HEK293 (cell line): ENCODE measurements at regions not wholly inside any gene's neighbourhood (a gene's known extent, or its start where the extent isn't known, plus 50 kb on each side); places are given as distances from the start of the nearest gene placed in this dataset.

Experiments used
- KLF1 ChIP-seq: fragments of 450-650 bp; formaldehyde crosslinking; IDR thresholded peaks from 2 replicates; pipeline ENCODE4 v1.5.1; 2016; ENCODE audit warnings: missing biosample characterization, missing genetic modification characterization
- PRDM2 ChIP-seq: fragments of 450-650 bp; formaldehyde crosslinking; IDR thresholded peaks from 2 replicates; pipeline ENCODE4 v1.5.1; 2016; ENCODE audit warnings: missing biosample characterization, missing genetic modification characterization, borderline replicate concordance
- REST ChIP-seq: fragments of 450-650 bp; formaldehyde crosslinking; IDR thresholded peaks from 2 replicates; pipeline ENCODE4 v1.5.1; 2016; ENCODE audit warnings: missing biosample characterization, missing genetic modification characterization
- TCF7L2 ChIP-seq: IDR thresholded peaks from 2 replicates; pipeline ENCODE4 v1.6.1; 2011; ENCODE audit warnings: low read depth, mild to moderate bottlenecking, inconsistent platforms, low read length, moderate library complexity, borderline replicate concordance
- ZNF132 ChIP-seq: fragments of 450-650 bp; formaldehyde crosslinking; IDR thresholded peaks from 2 replicates; pipeline ENCODE4 v1.5.1; 2017; ENCODE audit warnings: missing biosample characterization, missing genetic modification characterization, borderline replicate concordance
- ZNF138 ChIP-seq: fragments of 450-650 bp; formaldehyde crosslinking; IDR thresholded peaks from 2 replicates; pipeline ENCODE4 v1.5.1; 2016; ENCODE audit warnings: missing biosample characterization, missing genetic modification characterization, borderline replicate concordance
- ZNF184 ChIP-seq: fragments of 450-650 bp; IDR thresholded peaks from 2 replicates; pipeline ENCODE4 v1.5.1; 2018; ENCODE audit warnings: missing biosample characterization, mild to moderate bottlenecking, missing genetic modification characterization
- ZNF214 ChIP-seq: fragments of 450-650 bp; formaldehyde crosslinking; IDR thresholded peaks from 2 replicates; pipeline ENCODE4 v1.5.1; 2017; ENCODE audit warnings: missing biosample characterization, mild to moderate bottlenecking, missing genetic modification characterization, borderline replicate concordance
- ZNF624 ChIP-seq: fragments of 450-650 bp; formaldehyde crosslinking; IDR thresholded peaks from 2 replicates; pipeline ENCODE4 v1.5.1; 2017; ENCODE audit warnings: missing biosample characterization, missing genetic modification characterization
- ZNF660 ChIP-seq: fragments of 450-650 bp; IDR thresholded peaks from 2 replicates; pipeline ENCODE4 v1.5.1; 2018; ENCODE audit warnings: missing biosample characterization, mild to moderate bottlenecking, missing genetic modification characterization
- TF ChIP-seq, protein P1 (sequence below): fragments of 450-650 bp; formaldehyde crosslinking; IDR thresholded peaks from 2 replicates; pipeline ENCODE4 v1.5.1; 2016; ENCODE audit warnings: missing biosample characterization, missing genetic modification characterization
- TF ChIP-seq, protein P2 (sequence below): fragments of 450-650 bp; formaldehyde crosslinking; IDR thresholded peaks from 2 replicates; pipeline ENCODE4 v1.5.1; 2017; ENCODE audit warnings: missing biosample characterization, missing genetic modification characterization
- TF ChIP-seq, protein P3 (sequence below): fragments of 450-650 bp; formaldehyde crosslinking; conservative IDR thresholded peaks from 2 replicates; pipeline ENCODE4 v1.5.1; 2016; ENCODE audit warnings: low read depth, missing biosample characterization, missing genetic modification characterization
- TF ChIP-seq, protein P4 (sequence below): fragments of 450-650 bp; formaldehyde crosslinking; IDR thresholded peaks from 2 replicates; pipeline ENCODE4 v1.5.1; 2017; ENCODE audit warnings: missing biosample characterization, mild to moderate bottlenecking, missing genetic modification characterization, moderate library complexity

GRCh38 chr3:132220986-132221385 is 96.2 kb upstream of the ACP3 start:
- TF ChIP-seq ZNF132 (tag by site-specific recombination) (no peak), ZNF184 (tag by site-specific recombination) (no peak), KLF1 (tag by site-specific recombination) (no peak), ZNF660 (no peak), ZNF624 (no peak), ZNF214 (no peak), TCF7L2 (no peak), PRDM2 (no peak), ZNF138 (no peak), REST (tag by site-specific recombination) (no peak)
- TF ChIP-seq, protein P1, sequence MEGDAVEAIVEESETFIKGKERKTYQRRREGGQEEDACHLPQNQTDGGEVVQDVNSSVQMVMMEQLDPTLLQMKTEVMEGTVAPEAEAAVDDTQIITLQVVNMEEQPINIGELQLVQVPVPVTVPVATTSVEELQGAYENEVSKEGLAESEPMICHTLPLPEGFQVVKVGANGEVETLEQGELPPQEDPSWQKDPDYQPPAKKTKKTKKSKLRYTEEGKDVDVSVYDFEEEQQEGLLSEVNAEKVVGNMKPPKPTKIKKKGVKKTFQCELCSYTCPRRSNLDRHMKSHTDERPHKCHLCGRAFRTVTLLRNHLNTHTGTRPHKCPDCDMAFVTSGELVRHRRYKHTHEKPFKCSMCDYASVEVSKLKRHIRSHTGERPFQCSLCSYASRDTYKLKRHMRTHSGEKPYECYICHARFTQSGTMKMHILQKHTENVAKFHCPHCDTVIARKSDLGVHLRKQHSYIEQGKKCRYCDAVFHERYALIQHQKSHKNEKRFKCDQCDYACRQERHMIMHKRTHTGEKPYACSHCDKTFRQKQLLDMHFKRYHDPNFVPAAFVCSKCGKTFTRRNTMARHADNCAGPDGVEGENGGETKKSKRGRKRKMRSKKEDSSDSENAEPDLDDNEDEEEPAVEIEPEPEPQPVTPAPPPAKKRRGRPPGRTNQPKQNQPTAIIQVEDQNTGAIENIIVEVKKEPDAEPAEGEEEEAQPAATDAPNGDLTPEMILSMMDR, result no peak
- TF ChIP-seq, protein P2, sequence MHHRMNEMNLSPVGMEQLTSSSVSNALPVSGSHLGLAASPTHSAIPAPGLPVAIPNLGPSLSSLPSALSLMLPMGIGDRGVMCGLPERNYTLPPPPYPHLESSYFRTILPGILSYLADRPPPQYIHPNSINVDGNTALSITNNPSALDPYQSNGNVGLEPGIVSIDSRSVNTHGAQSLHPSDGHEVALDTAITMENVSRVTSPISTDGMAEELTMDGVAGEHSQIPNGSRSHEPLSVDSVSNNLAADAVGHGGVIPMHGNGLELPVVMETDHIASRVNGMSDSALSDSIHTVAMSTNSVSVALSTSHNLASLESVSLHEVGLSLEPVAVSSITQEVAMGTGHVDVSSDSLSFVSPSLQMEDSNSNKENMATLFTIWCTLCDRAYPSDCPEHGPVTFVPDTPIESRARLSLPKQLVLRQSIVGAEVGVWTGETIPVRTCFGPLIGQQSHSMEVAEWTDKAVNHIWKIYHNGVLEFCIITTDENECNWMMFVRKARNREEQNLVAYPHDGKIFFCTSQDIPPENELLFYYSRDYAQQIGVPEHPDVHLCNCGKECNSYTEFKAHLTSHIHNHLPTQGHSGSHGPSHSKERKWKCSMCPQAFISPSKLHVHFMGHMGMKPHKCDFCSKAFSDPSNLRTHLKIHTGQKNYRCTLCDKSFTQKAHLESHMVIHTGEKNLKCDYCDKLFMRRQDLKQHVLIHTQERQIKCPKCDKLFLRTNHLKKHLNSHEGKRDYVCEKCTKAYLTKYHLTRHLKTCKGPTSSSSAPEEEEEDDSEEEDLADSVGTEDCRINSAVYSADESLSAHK (tag by site-specific recombination), result no peak
- TF ChIP-seq, protein P3, sequence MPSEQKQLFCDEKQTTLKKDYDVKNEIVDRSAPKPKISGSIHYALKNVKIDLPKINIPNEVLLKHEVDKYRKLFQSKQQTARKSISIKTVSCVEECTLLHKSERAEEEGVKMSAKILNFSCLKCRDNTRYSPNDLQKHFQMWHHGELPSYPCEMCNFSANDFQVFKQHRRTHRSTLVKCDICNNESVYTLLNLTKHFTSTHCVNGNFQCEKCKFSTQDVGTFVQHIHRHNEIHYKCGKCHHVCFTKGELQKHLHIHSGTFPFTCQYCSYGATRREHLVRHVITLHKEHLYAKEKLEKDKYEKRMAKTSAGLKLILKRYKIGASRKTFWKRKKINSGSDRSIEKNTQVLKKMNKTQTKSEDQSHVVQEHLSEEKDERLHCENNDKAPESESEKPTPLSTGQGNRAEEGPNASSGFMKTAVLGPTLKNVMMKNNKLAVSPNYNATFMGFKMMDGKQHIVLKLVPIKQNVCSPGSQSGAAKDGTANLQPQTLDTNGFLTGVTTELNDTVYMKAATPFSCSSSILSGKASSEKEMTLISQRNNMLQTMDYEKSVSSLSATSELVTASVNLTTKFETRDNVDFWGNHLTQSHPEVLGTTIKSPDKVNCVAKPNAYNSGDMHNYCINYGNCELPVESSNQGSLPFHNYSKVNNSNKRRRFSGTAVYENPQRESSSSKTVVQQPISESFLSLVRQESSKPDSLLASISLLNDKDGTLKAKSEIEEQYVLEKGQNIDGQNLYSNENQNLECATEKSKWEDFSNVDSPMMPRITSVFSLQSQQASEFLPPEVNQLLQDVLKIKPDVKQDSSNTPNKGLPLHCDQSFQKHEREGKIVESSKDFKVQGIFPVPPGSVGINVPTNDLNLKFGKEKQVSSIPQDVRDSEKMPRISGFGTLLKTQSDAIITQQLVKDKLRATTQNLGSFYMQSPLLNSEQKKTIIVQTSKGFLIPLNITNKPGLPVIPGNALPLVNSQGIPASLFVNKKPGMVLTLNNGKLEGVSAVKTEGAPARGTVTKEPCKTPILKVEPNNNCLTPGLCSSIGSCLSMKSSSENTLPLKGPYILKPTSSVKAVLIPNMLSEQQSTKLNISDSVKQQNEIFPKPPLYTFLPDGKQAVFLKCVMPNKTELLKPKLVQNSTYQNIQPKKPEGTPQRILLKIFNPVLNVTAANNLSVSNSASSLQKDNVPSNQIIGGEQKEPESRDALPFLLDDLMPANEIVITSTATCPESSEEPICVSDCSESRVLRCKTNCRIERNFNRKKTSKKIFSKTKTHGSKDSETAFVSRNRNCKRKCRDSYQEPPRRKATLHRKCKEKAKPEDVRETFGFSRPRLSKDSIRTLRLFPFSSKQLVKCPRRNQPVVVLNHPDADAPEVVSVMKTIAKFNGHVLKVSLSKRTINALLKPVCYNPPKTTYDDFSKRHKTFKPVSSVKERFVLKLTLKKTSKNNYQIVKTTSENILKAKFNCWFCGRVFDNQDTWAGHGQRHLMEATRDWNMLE (tag by site-specific recombination), result no peak
- TF ChIP-seq, protein P4, sequence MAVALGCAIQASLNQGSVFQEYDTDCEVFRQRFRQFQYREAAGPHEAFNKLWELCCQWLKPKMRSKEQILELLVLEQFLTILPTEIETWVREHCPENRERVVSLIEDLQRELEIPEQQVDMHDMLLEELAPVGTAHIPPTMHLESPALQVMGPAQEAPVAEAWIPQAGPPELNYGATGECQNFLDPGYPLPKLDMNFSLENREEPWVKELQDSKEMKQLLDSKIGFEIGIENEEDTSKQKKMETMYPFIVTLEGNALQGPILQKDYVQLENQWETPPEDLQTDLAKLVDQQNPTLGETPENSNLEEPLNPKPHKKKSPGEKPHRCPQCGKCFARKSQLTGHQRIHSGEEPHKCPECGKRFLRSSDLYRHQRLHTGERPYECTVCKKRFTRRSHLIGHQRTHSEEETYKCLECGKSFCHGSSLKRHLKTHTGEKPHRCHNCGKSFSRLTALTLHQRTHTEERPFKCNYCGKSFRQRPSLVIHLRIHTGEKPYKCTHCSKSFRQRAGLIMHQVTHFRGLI (tag by site-specific recombination), result no peak
